Hematopoietic multipotent progenitor cell treated with erythropoietin and hydrocortisone succinate and interleukin-3 and kit ligand, for 4 days (in vitro differentiated cells): ENCODE measurements at regions not wholly inside any gene's neighbourhood (a gene's known extent, or its start where the extent isn't known, plus 50 kb on each side); places are given as distances from the start of the nearest gene placed in this dataset.
A peak's percentile ranks its signal among the peaks of the same experiment; 100 is the strongest.

Experiments
- DNase-seq: peaks from one replicate; pipeline ENCODE4 v3.0.0-alpha.2; 2015

GRCh38 chr17:34874478-34874877 is 86.8 kb downstream of the CCT6B start:
- peak; percentile 71 for DNase-seq

DNA sequence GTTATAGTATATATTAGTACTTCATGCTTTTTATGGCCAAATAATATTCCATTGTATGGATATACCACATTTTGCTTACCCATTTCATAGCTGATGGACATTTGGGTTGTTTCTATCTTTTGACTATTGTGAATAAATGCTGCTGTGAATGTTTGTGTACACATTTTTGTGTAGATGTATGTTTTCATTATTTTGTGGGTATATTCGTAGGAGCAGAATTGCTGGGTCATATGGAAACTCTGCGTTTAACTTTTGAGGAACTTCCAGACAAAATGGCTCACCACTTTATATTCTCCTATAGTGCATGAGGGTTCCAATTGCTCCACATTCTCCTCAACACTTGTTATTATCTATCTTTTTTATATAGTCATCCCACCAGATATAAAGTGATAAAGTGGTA is 88.6 kb downstream of the CCT6B start:
- DNase-seq: no peak

- DNase-seq: no peak
These were observed 91.6 kb downstream of the CCT6B start for GRCh38 chr17:34869641-34870040.

DNA sequence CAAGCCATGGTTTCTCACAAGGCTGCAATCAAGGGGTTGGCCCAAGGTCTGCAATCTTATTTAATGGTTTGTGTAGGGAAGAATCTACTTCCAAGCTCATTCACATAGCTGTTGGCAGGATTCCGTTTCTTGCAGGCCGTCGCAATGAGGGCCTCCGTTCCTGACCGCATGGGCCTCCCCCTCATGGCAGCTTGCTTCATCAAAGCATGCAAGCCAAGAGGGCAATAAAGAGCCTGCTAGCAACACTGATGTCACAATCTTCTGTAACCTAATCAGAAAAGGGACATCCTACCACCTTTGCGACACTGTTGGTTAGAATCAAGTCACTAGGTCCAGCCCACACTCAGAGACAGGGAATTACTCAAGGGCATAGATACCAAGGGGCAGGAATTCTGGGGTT is 95.5 kb downstream of the CCT6B start:
- peak; percentile 42 for DNase-seq

- no peak for DNase-seq
These were observed 98.9 kb downstream of the CCT6B start for GRCh38 chr17:34862384-34862783.

DNA sequence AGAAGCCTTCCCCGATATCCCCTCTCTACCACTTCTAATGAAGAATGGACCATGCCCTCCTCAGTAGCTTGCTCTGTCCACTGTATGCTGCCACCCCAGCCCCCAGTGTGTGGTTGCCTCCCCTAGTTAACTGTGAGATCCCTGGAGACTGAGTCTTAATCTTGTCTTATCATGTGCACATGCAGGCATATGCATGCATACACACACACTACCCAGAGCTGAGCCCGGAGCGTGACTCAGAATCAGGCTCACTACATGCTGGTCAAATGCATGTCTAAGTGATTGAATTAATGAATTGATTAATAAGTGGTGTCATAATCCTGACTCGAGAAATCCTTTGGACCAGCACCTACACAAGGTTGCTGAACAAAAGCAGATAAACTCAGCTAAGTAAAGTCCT is 99.4 kb downstream of the CCT6B start:
- no peak for DNase-seq

- DNase-seq: no peak
These were observed 101.6 kb downstream of the CCT6B start for GRCh38 chr17:34859652-34860051.

- peak; percentile 63 for DNase-seq
These were observed 102.4 kb downstream of the CCT6B start for GRCh38 chr17:34858591-34859565.

DNA sequence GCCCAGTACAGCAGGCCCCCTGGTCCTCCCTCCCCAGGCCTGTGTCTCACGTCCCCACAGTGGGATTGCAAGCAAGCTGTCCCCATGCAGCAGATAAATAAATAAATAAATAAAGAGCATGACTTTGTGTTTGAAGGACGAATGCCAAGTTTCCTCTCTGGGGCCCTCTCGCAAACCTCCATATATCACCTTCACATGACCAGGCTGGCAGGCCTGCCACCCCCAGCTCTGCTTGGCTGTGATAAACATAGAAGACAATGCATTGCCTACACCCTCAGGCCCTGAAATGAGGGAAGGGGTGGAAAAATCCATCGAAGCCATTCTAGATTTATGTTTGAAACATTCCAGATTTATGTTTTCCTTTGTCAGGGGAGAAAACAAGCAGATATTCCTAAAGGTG is 107.3 kb downstream of the CCT6B start:
- DNase-seq: no peak

DNA sequence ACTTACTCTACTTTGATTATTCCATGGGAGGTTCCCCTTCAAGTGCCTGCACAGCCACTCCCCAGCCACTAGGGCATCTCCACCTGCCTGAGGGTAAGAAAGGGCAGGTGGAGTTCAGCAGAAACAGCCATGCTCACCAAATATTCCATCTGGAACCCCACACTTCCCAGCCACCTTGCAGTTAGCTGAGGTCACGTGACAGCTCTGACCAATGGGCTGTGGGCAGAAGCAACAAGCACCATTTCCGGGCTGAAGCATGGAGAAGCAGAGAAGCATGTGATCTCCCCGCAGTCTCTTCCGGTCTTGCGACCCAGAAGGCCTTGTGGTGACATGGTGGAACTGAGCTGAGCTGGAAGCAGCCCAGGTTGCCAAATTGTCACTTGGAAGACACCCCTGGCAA is 108.6 kb downstream of the CCT6B start:
- DNase-seq: no peak

DNA sequence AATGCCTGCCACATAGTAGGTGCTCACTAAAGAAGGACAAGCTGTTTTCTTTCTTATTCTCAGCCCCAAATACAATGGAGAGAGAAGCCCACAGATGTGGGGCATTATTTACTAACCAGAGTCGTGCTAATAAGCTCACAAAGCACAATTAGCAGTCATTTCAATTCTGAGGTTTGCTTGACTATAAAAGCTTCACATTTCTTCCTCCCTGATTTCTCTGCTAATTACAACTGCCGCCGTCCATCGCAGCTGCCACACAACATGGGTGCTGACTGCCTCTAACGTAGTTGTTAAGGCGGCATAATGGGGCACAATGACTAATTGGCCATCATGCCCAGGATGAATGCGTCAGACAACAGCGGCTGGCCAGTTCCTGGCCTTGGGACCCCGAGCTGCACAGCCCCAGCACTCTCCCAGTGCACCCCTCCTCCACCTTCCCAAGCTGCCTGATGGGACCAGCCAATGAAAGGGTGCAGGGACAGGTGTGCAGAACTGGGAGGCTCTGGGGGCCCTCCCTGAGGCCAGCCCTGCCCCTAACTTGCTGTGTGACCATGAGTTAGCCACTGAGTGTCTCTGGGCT is 109.2 kb downstream of the CCT6B start:
- DNase-seq: no peak

- DNase-seq: no peak
These were observed 110.3 kb downstream of the CCT6B start for GRCh38 chr17:34850964-34851363.

DNA sequence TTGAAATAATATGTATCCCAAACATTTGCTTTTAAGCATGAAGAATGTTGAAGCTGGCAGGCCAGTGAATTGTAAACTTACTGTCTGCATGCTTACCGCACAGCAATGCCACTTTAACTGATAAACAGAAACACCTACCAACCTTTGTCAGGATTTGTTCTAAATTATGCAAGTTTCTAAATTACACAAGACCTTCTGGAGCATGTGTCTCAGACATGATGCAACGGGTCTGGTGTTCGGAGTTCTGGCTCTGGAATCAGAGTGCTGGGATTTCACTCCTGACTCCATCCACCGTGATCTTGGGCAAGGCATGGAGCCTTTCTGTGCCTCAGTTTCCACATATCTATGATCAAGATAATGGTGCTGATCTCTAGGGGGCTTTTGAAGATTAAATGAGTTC is 111.2 kb downstream of the CCT6B start:
- no peak for DNase-seq

GRCh38 chr17:34847938-34848337 is 113.3 kb downstream of the CCT6B start:
- peak; percentile 50 for DNase-seq

DNA sequence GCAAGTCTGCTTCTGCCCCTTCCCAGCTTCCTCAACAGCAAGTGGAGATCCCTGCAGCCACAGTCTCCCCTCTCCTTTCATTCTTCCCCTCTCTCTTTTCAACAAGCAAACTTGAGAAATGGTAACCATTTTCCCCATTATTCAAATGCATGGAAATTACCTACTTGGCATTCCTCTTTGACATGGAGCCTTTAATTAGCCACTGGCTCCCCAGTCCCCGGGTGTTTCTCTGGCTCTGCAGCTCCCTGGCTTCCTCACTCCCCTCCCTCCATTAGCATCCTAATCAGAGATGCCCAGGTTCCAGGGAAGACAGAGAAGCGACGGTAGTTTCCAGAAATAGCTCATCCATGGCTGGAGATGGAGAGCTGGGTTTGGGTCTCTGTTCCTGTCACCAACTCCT is 116.0 kb downstream of the CCT6B start:
- DNase-seq: no peak

- no peak for DNase-seq
These were observed 117.6 kb downstream of the CCT6B start for GRCh38 chr17:34843682-34844081.

DNA sequence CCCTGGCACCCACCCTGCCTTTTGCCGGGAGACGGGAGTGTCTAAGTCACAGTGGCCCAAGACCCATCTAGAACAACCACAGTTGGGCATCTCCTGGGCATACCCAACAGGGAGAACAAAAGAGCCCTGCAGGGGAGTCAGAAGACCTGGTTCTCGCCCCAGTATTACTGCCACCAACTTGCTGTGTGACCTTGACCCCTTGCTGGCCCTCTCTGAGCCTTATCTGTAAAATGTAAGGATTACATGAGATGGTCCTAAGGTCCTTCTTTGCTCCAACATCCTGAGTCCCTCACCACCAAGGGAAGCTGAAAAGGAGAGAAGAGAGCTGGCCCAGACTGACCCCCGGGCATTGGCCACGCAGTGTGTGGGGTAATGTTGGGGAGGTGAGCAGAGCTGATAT is 119.0 kb downstream of the CCT6B start:
- no peak for DNase-seq

- DNase-seq: no peak
These were observed 119.8 kb downstream of the CCT6B start for GRCh38 chr17:34841467-34841866.

- peak; percentile 70 for DNase-seq
These were observed 120.5 kb downstream of the CCT6B start for GRCh38 chr17:34840750-34841149.

DNA sequence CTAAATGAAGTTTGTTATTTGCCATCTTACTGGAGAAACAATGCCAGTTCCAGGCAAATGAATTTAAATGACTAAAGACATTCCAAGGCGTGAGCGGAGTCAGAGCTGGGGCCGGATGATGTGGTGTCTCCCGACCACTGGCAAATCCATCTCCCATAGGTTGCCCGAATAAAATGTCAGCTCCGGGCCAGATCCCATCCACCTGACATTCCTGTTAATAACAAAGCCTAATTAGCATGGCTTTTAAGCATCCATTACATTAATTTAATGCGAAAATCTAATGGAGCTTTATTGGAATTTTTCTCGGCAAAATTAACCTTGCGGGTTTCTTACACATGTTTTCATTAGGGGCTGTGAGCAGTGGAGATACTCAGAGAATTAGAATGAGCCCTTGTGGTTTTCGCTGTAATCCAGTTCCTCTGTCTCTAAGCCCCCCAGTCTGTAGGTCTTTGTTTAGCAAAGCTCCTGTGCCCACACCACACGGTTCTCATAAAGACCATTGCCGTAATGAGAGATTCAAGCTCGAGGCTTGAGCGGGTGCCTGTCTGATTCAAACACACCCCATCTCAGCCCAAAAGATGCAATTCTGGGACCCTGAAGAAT is 123.3 kb downstream of the CCT6B start:
- DNase-seq: no peak

GRCh38 chr17:34832376-34832775 is 128.9 kb downstream of the CCT6B start:
- DNase-seq: no peak

GRCh38 chr17:34827008-34827407 is 134.3 kb downstream of the CCT6B start:
- no peak for DNase-seq

GRCh38 chr17:34826332-34826731 is 134.9 kb downstream of the CCT6B start:
- DNase-seq: no peak

DNA sequence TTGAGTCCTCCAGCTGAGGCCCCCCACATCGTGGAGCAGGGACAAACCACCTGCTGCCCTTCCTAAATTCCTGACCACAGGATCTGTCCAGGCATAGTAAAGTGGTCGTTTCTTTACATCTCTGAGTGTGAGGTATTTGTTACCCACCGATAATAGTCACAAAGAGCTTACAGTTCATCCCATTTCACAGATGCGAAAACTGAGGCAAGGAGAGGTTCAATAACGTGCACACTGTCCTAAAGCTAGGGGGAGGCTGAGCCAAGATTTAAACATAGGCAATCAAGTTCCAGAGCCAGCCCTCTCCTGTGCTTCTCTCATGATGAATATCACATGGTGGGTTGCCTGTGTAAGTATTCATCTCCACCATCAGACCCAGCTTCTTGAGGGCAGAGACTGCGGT is 135.4 kb downstream of the CCT6B start:
- no peak for DNase-seq
